Coronary artery (tissue), 2 donors: ENCODE measurements at regions not wholly inside any gene's neighbourhood (a gene's known extent, or its start where the extent isn't known, plus 50 kb on each side); places are given as distances from the start of the nearest gene placed in this dataset.

Experiments used
- DNase-seq: peaks from one replicate; pipeline ENCODE4 v3.0.0-alpha.2; 2017; ENCODE audit warnings: low spot score
- H3K27ac ChIP-seq, 2 donors: fragments of 200-600 bp; sonication (generic); one replicate each; pipeline ENCODE4 v1.5.1; 2016 to 2019
- H3K4me3 ChIP-seq: fragments of 200-600 bp; sonication (generic); 2 replicates; pipeline ENCODE4 v1.5.1; 2016; ENCODE audit warnings: mild to moderate bottlenecking, moderate library complexity
- TF ChIP-seq, protein P1 (sequence below): fragments of 200-600 bp; sonication (generic); IDR thresholded peaks from one replicate; pipeline ENCODE4 v1.5.1; 2019; ENCODE audit warnings: antibody characterized with exemption

GRCh38 chr12:88339254-88339949 is 197.3 kb downstream of the TMTC3 start:
- TF ChIP-seq, protein P1, sequence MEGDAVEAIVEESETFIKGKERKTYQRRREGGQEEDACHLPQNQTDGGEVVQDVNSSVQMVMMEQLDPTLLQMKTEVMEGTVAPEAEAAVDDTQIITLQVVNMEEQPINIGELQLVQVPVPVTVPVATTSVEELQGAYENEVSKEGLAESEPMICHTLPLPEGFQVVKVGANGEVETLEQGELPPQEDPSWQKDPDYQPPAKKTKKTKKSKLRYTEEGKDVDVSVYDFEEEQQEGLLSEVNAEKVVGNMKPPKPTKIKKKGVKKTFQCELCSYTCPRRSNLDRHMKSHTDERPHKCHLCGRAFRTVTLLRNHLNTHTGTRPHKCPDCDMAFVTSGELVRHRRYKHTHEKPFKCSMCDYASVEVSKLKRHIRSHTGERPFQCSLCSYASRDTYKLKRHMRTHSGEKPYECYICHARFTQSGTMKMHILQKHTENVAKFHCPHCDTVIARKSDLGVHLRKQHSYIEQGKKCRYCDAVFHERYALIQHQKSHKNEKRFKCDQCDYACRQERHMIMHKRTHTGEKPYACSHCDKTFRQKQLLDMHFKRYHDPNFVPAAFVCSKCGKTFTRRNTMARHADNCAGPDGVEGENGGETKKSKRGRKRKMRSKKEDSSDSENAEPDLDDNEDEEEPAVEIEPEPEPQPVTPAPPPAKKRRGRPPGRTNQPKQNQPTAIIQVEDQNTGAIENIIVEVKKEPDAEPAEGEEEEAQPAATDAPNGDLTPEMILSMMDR = no peak
- H3K4me3 ChIP-seq = no peak overlapping the region
- no peak for DNase-seq
- H3K27ac ChIP-seq = no peak overlapping the region

GRCh38 chr12:88339966-88340365 is 197.9 kb downstream of the TMTC3 start:
- no peak for DNase-seq
- Histone ChIP-seq H3K27ac (no peak overlapping the region), H3K4me3 (no peak overlapping the region)
- TF ChIP-seq, protein P1 = no peak

GRCh38 chr12:88342251-88342806 is 200.2 kb downstream of the TMTC3 start:
- no peak overlapping the region for H3K27ac ChIP-seq
- TF ChIP-seq, protein P1 = no peak
- no peak overlapping the region for H3K4me3 ChIP-seq
- no peak for DNase-seq

DNA sequence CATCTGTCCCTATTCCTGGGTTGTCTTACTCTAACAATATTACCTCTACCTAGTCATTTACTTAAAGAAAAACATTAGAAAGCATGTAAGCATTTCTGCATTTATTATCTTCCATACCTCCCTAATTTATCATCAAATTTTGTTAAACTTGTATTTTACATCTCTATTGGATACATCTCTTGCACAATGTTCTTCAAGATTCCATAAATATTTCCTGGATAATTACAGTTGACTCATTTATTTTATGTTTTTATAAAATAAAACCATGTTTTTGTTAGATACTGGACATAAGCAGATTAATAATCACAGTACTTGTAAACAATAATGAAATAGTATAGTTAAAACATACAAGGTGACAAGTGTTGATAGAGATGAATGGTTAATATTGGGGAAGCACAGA is 209.0 kb downstream of the TMTC3 start:
- H3K27ac ChIP-seq = no peak overlapping the region
- no peak overlapping the region for H3K4me3 ChIP-seq
- DNase-seq = no peak
- TF ChIP-seq, protein P1 = no peak

DNA sequence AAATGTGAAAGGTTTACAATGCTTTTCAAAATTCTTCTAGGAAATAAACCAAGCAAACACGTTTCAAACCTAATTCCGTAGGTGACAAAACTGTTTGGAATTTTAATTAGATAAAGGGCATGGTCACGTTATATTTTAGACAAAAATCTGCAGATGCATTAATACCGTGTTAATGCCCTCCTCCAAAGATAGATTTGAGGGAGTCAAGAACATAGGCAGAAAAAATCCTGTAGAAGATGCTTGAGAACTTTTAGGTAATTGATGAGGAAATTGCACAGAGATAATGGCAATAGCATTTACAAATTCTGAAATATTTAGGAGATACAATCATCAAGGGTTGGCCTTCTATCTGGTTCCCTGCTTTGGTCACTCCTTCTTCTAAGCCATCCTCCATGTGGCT is 212.6 kb downstream of the TMTC3 start:
- H3K27ac ChIP-seq = no peak overlapping the region
- TF ChIP-seq, protein P1 = no peak
- no peak overlapping the region for H3K4me3 ChIP-seq
- DNase-seq = no peak

DNA sequence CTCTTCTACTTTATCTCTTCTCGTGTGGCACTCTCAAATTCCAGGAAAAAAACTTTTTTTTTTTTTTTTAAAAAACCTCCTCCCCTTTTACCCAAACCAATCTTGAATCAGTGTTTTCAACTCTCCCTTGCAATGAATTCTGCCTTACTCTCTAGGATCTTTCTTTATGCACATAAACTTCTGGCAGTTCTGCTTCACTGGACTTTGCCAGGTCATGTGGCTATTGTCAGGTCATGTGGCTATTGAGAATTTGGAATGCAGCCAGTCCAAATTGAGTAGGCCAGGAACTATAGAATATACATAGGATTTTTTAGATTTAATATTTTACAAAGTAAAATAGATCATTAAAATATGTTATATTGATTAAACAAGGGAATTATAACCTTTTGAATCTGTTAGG is 218.2 kb downstream of the TMTC3 start:
- no peak overlapping the region for H3K4me3 ChIP-seq
- no peak overlapping the region for H3K27ac ChIP-seq
- TF ChIP-seq, protein P1 = no peak
- no peak for DNase-seq

DNA sequence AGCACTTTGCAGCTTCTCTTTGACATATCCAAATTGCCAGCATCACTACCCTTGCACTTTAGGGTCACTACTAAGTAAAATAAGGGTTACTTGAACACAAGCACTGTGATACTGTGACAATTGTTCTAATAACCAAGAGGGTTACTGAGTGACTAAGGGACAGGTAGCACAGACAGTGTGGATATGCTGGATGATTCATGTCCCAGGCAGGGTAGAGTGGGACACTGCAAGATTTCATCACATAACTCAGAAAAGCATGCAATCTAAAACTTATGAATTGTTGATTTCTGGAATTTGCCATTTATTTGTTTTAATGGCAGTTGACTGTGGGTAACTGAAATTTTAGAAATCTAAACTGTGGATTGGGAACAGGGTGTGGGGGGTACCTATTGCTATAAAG is 218.8 kb downstream of the KITLG start:
- TF ChIP-seq, protein P1 = no peak
- no peak overlapping the region for H3K27ac ChIP-seq
- no peak for DNase-seq
- no peak overlapping the region for H3K4me3 ChIP-seq
